GM12892 (cell line): ENCODE measurements at regions not wholly inside any gene's neighbourhood (a gene's known extent, or its start where the extent isn't known, plus 50 kb on each side); places are given as distances from the start of the nearest gene placed in this dataset.

ENCODE experiments used
- POLR2A ChIP-seq: IDR thresholded peaks from 2 replicates; pipeline ENCODE4 v1.6.1; 2011; ENCODE audit warnings: low read depth, low read length, control low read depth
- POLR2AphosphoS5 ChIP-seq: IDR thresholded peaks from 2 replicates; pipeline ENCODE4 v1.6.1; 2011; ENCODE audit warnings: low read depth, low read length, control low read depth

DNA sequence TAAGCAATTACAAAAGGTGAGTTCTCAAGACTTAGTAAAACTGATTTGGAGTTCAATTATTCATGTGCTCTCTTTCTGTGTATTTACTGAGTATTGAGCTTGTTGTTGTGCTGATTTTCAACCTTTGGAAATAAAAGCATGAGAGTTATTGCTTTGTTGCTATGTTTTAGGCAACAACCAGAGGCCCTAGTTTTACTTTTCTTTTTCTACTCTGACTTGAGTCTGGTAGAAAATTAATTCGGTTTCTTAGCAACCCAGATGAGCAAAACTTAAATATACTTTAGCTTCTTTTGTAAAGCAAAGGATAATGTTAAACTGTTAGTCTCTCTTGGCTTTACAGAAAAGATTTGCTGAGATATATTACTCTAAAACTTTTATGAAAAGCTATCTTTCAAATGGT, 66.4 kb upstream of the SCIN start:
- TF ChIP-seq POLR2A (no peak), POLR2AphosphoS5 (no peak)
